ENCODE measurements at regions not wholly inside any gene's neighbourhood (a gene's known extent, or its start where the extent isn't known, plus 50 kb on each side); places are given as distances from the start of the nearest gene placed in this dataset.

DNA sequence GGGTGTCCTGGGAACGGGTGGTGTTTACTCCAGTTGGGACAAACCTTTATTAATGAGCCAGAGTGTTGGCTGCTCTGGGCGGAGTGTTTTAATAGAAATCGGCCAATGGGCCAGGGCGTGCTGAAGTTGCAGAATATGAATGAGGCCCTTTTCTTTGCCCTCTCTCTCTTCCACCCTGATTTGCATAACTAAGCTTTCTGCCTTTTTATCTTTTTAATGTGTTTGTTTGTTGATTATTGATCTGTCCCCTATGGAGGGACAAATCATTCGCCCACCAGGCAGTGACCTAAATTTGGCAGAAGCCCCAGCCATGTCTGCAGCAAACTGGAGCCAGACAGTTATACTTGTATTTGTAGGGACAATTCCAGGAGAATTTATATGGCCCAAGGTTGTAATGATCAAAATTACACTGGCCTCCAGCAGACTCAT, 420.9 kb downstream of the PREX1 start:
- no peak for DNase-seq
- TF ChIP-seq CTCF (IDR thresholded peaks at IDR 0.05): no peak
- no peaks in the 10 kb centered on the region for H3K4me1 ChIP-seq
- peaks cover 0 to 36% of the 10 kb centered on the region in 2 donors for H3K27me3 ChIP-seq
- intact Hi-C loops (cut with DNase I): no loop called here
- no peak for ATAC-seq
- no peak overlapping the region for H3K27ac ChIP-seq
- no peaks in the 10 kb centered on the region for H3K9me3 ChIP-seq
- no peak overlapping the region for H3K4me3 ChIP-seq
- no peaks in the 10 kb centered on the region for H3K36me3 ChIP-seq

- intact Hi-C loops (cut with DNase I): no loop called here
- no peak for TF ChIP-seq CTCF (IDR thresholded peaks at IDR 0.05)
- no peaks in the 10 kb centered on the region for H3K36me3 ChIP-seq
- ATAC-seq: no peak
- no peak for DNase-seq
- H3K4me3 ChIP-seq: no peak overlapping the region
- peaks cover 0 to 36% of the 10 kb centered on the region in 2 donors for H3K27me3 ChIP-seq
- no peaks in the 10 kb centered on the region for H3K9me3 ChIP-seq
- H3K4me1 ChIP-seq: no peaks in the 10 kb centered on the region
- no peak overlapping the region for H3K27ac ChIP-seq
These were observed 421.3 kb downstream of the PREX1 start for GRCh38 chr20:48406498-48406897.

- intact Hi-C loops (cut with DNase I): no loop called here
- Histone ChIP-seq H3K27me3 (peaks cover 0 to 36% of the 10 kb centered on the region in 2 donors), H3K36me3 (no peaks in the 10 kb centered on the region), H3K4me1 (no peaks in the 10 kb centered on the region), H3K9me3 (no peaks in the 10 kb centered on the region), H3K4me3 (no peak overlapping the region), H3K27ac (no peak overlapping the region)
- DNase-seq: no peak
- no peak for ATAC-seq
- no peak for TF ChIP-seq CTCF (IDR thresholded peaks at IDR 0.05)
These were observed 421.9 kb downstream of the PREX1 start for GRCh38 chr20:48405909-48406308.

DNA sequence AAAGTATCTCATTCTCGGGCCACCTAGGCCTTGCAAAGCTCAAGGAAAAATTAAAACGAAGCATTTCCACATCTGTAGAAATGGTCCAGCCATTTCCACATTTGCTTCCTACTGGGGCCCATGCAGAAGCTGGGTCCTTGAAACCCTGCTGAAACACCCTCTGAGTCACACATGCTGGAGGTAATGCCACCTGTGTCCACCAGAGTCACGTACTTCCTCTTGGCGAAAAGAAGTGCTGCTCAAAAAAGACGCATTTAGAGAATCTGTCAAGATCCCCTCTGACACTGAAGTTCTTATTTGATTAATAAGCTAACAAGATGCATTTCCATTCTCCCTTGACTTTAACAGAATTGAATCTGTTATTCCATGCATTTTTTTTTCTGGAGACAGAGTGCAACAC, 423.2 kb downstream of the PREX1 start:
- DNase-seq (no peak), ATAC-seq (no peak)
- TF ChIP-seq CTCF (IDR thresholded peaks at IDR 0.05): no peak
- H3K9me3 ChIP-seq: no peaks in the 10 kb centered on the region
- intact Hi-C loops (cut with DNase I): no loop called here
- H3K27me3 ChIP-seq: peaks cover 0 to 47% of the 10 kb centered on the region in 2 donors
- no peak overlapping the region for H3K27ac ChIP-seq
- H3K36me3 ChIP-seq: no peaks in the 10 kb centered on the region
- no peaks in the 10 kb centered on the region for H3K4me1 ChIP-seq
- H3K4me3 ChIP-seq: no peak overlapping the region

GRCh38 chr20:48403167-48403761, 424.5 kb downstream of the PREX1 start:
- H3K27me3 ChIP-seq: peaks cover 0 to 47% of the 10 kb centered on the region in 2 donors
- H3K4me3 ChIP-seq: no peak overlapping the region
- DNase-seq (no peak), ATAC-seq (no peak)
- H3K4me1 ChIP-seq: no peaks in the 10 kb centered on the region
- H3K27ac ChIP-seq: no peak overlapping the region
- H3K9me3 ChIP-seq: no peaks in the 10 kb centered on the region
- no peak for TF ChIP-seq CTCF (IDR thresholded peaks at IDR 0.05)
- intact Hi-C loops (cut with DNase I): no loop called here
- H3K36me3 ChIP-seq: no peaks in the 10 kb centered on the region
